Fibroblast of pulmonary artery (primary cell): ENCODE measurements at regions not wholly inside any gene's neighbourhood (a gene's known extent, or its start where the extent isn't known, plus 50 kb on each side); places are given as distances from the start of the nearest gene placed in this dataset.

Source experiments
- DNase-seq: peaks from one replicate; pipeline ENCODE4 v3.0.0-alpha.2; 2010; ENCODE audit warnings: low read depth
- H3K4me3 ChIP-seq: replicated peaks from 2 replicates; pipeline ENCODE4 v1.5.1; 2011; ENCODE audit warnings: low read depth, mild to moderate bottlenecking, control low read depth, low read length, moderate library complexity
- TF ChIP-seq, protein P1 (sequence below): IDR thresholded peaks from 2 replicates; pipeline ENCODE4 v1.5.1; 2011; ENCODE audit warnings: mild to moderate bottlenecking, control low read depth, low read length, inconsistent platforms; ENCODE audit errors: missing control alignments

GRCh38 chr18:8979258-8979988 is 123.1 kb upstream of the NDUFV2 start:
- TF ChIP-seq, protein P1, sequence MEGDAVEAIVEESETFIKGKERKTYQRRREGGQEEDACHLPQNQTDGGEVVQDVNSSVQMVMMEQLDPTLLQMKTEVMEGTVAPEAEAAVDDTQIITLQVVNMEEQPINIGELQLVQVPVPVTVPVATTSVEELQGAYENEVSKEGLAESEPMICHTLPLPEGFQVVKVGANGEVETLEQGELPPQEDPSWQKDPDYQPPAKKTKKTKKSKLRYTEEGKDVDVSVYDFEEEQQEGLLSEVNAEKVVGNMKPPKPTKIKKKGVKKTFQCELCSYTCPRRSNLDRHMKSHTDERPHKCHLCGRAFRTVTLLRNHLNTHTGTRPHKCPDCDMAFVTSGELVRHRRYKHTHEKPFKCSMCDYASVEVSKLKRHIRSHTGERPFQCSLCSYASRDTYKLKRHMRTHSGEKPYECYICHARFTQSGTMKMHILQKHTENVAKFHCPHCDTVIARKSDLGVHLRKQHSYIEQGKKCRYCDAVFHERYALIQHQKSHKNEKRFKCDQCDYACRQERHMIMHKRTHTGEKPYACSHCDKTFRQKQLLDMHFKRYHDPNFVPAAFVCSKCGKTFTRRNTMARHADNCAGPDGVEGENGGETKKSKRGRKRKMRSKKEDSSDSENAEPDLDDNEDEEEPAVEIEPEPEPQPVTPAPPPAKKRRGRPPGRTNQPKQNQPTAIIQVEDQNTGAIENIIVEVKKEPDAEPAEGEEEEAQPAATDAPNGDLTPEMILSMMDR, result no peak
- DNase-seq, result no peak
- no peak overlapping the region for H3K4me3 ChIP-seq

DNA sequence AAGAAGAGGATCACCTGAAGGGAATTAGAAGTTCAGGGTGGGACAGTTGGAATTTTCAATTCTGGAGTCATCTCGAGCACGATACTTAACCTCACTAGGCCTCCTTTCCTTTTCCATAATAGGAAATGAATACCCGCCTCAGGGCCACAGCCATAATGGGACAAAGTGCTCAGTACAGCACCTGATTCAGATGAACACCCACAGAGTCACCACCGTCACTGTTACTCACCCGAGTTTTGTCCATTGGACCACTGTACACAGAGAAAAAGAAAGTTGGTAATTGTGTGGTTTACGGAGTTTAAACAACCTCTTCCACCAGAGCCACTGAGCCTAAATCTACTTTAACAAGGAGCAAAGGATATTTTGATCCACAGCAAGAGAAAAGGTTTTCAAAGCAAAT is 122.0 kb upstream of the NDUFV2 start:
- DNase-seq, result no peak
- no peak overlapping the region for H3K4me3 ChIP-seq
- TF ChIP-seq, protein P1, result no peak

DNA sequence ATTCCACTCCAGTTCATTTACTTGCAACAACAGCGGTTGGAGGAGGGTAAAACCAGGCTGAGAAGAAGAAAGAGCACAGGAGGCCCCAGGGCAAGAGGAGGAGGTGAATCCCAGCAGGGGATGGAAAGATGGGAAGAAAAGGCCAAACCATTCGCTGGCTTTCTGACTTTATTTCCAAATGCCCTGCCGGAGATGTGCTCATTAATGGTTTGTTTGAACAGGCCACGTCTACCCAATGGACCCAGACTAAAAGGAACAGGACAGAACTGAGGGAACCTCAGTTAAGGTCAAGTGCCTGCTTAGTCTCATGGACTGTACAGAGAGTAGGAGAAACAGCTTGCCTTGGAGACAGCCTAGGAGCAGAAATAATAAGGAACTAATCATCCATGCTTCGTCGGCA is 121.6 kb upstream of the NDUFV2 start:
- TF ChIP-seq, protein P1, result no peak
- no peak for DNase-seq
- no peak overlapping the region for H3K4me3 ChIP-seq

DNA sequence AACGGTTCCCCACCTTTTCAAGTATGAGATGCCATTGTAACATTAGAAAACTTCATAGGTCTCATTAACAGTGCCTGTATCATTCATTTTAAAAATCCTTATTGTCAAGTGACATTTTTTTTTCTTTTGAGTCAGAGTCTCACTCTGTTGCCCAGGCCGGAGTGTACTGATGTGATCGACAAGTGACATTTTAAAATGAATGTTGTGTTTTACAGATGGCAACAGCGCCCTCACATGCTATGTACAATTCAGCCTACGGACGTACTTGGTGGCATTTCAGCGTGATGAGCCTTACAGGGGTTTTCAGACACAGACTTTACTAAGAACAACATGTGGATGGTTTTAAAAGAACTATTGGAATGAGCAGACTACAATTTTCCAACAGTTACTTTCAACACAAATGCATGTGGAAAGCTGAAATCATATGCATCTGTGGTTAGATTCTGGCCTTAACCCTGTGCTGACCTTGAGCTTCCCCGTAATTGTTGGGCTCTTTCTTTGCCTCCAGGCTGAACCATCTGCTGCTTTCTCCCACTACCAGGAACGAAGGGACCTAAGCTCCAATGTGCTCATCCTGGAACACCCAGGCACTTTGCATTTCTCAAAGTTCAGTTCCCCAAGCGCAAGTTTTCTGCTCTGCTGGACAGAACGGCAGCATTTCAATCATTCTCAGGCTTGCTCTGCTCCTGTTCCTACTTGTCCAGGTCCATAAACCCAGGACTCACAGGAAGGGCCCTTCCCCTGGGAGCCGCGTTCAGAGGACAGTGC is 119.9 kb upstream of the NDUFV2 start:
- peak; percentile 68 for DNase-seq
- TF ChIP-seq, protein P1, result peak; percentile 46

DNA sequence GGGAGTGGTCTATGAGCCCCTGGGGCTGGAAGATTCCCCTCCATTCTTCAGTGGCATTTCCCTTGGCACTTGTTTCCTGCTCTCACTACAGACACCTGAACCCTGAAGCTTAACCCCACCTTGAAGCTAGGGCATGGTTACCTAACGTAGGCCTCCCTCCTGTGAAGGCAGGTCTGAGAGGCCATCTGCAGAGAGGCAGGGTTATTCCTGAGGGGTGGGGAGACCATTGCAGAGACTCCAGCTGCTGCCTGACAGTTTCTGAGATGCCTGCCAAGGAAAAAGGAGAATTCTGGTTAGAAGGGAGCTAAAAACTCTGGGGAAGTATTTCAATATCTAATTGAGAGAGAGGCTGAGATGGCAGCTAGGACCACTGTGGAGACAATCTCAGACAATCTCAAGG is 119.3 kb upstream of the NDUFV2 start:
- H3K4me3 ChIP-seq, result no peak overlapping the region
- DNase-seq, result no peak
- TF ChIP-seq, protein P1, result no peak

More for the DNA sequence above, 119.9 kb upstream of the NDUFV2 start:
- H3K4me3 ChIP-seq, result no peak overlapping the region

DNA sequence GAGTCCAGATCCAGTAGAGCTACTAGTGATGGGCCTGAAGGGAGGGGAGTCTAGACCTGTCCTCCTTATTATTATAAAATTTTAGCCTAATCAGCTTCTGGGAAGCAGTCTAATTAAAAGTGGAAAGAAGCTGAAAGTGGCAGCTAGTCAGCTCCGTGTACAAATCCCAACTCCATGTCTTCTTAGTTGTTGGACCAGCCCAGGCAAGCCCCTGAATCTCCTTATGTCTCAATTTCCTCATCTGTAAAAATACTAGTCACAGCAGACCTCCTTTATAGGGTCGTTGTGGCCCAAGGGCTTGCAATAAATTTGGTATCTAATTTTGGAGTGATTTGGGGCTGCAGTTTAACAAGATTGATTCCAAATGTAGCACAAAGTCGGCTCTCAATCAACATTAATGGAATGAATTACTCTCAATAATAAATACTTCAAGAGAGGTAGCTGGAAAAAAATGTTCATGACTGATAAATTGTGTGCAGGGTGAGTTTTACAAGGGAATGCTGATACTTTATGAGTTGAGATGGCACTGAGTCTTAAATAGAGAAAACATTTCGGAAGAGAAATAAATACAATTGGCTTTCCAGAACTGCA is 118.3 kb upstream of the NDUFV2 start:
- no peak for DNase-seq
- H3K4me3 ChIP-seq, result no peak overlapping the region
- TF ChIP-seq, protein P1, result no peak
